Skeletal muscle tissue (tissue), 3 donors: ENCODE measurements at regions not wholly inside any gene's neighbourhood (a gene's known extent, or its start where the extent isn't known, plus 50 kb on each side); places are given as distances from the start of the nearest gene placed in this dataset.

Experiments
- H3K27ac ChIP-seq: one replicate; pipeline ENCODE4 v1.7.0; 2013; ENCODE audit warnings: mild to moderate bottlenecking, low read depth, low read length, inconsistent platforms
- H3K27me3 ChIP-seq, 3 donors: one replicate each; pipeline ENCODE4 v1.7.0; 2013; ENCODE audit warnings: low read length in 3 of 3; ENCODE audit not compliant: control insufficient read depth in 3 of 3, insufficient read depth in 3 of 3
- H3K36me3 ChIP-seq, 3 donors: one replicate each; pipeline ENCODE4 v1.7.0; 2013; ENCODE audit warnings: low read length in 3 of 3; ENCODE audit not compliant: control insufficient read depth in 3 of 3, insufficient read depth in 3 of 3
- H3K4me1 ChIP-seq, 3 donors: one replicate each; pipeline ENCODE4 v1.7.0; 2013; ENCODE audit warnings: low read length in 3 of 3, mild to moderate bottlenecking in 3 of 3; ENCODE audit not compliant: control insufficient read depth in 3 of 3, insufficient read depth in 3 of 3
- H3K4me3 ChIP-seq, 3 donors: one replicate each; pipeline ENCODE4 v1.7.0; 2013; ENCODE audit warnings: low read length in 3 of 3
- H3K9ac ChIP-seq, 3 donors: one replicate each; pipeline ENCODE4 v1.7.0; 2013; ENCODE audit warnings: low read length in 3 of 3, mild to moderate bottlenecking in 3 of 3, moderate library complexity in 2 of 3, low read depth in 1 of 3
- H3K9me3 ChIP-seq, 3 donors: one replicate each; pipeline ENCODE4 v1.7.0; 2013; ENCODE audit warnings: low read length in 3 of 3; ENCODE audit not compliant: control insufficient read depth in 3 of 3
- donor health status: Osteomylitis.

DNA sequence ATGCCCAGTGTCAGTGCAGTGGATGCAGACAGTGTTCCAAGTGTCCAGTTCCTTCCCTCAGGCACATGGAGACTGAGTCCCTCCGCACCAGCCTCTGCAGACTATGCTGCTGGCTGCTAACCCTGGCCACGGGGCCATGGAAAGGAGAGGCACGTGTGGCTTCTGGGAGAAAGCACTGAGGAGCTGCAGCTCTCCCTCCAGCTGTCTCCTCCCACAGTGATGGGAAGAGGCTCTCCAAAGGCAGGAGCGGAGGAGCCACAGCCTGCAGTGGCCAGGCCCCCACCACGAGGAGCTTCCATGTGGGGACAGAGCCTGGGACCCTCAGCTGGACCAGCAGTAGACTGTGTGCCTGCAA is 141.1 kb downstream of the NDUFA10 start:
- H3K9ac ChIP-seq: no peak overlapping the region
- peaks cover 4 to 6% (median 5%) of the 10 kb centered on the region in 3 donors for H3K4me1 ChIP-seq
- no peaks in the 10 kb centered on the region for H3K27me3 ChIP-seq
- no peak overlapping the region for H3K4me3 ChIP-seq
- no peaks in the 10 kb centered on the region for H3K36me3 ChIP-seq
- peaks cover 2 to 10% (median 9%) of the 10 kb centered on the region in 3 donors for H3K9me3 ChIP-seq
- H3K27ac ChIP-seq: no peak overlapping the region

DNA sequence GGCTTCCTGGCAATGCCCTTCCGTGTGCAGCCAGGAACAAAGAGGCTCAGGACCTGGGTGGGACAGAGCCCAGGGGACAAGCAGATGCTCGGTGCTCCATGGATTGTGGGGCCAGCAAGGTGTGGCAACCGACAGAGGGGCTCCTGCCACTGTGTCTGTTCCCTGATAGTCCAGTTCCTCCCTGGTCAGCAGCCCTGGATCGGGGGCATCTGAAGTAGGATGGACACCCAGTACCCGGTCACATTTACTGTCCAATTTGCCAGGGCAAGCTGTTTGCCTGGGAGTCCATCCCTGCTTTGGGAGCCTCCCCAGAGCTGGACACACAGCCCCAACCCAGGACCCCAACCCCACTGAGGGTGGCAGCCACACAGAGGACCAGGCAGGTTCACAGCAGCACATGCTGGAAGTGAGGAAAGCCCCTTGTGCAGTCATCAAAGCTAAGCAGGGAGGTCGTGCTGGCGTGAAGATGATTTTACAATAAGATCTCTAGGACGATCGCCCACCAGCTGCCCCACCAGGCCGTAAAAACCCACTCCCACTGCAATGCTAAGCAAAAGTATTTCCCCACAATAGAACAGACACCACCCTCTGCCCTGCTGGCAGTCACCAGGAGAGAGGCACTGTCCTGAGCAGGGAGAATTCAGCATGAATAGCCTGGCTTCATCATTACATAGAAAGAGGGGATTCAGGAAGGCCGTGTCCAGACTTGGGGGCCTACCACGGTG is 141.7 kb downstream of the NDUFA10 start:
- Histone ChIP-seq H3K27ac (no peak overlapping the region), H3K4me1 (peaks cover 4 to 6% (median 5%) of the 10 kb centered on the region in 3 donors), H3K4me3 (no peak overlapping the region), H3K36me3 (no peaks in the 10 kb centered on the region), H3K9me3 (peaks cover 2 to 10% (median 9%) of the 10 kb centered on the region in 3 donors), H3K27me3 (no peaks in the 10 kb centered on the region), H3K9ac (no peak overlapping the region)

DNA sequence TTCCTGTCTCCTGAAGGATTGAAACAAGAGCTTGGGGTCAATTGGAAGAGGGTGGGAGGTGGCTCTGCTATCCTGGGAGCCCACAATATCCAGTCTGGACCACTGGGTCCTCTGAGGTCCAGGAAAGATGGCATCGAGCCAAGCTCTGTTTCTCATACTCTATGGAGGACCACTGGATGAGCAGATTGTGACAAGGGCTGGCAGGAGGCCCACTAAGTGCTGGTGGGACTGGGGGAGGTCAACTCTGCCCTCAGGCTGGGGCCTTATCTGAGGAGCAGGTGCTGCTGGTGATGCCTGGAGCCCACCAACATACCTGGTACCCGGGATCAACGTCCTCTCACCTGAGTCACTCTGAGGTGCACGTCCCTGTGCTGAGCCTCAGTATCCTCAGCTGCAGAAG is 142.4 kb downstream of the NDUFA10 start:
- H3K9ac ChIP-seq: no peak overlapping the region
- H3K9me3 ChIP-seq: peaks cover 2 to 10% (median 9%) of the 10 kb centered on the region in 3 donors

DNA sequence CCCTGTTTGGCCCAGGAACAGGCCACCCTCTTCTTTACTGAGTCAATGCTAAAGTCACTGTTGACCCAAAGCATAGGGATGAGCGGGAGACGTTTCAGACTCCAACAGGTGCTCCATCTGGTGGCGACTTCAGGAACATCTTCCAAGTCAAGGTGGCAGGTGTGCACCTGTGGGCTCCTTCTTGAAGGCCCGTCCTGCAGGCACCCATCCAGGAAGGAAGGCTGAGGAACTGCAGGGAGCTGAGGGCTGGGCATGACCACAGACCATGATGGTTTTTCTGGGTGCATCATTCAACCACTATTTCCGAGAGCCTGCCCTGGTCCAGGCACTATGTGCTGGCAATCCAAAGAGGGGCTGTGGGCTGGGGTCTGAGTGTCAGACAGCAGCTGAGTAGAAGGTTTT is 142.8 kb downstream of the NDUFA10 start:
- H3K36me3 ChIP-seq: no peaks in the 10 kb centered on the region
- no peak overlapping the region for H3K9ac ChIP-seq
- H3K4me1 ChIP-seq: peaks cover 4 to 6% (median 5%) of the 10 kb centered on the region in 3 donors
- H3K27me3 ChIP-seq: no peaks in the 10 kb centered on the region
- H3K27ac ChIP-seq: no peak overlapping the region
- peaks cover 2 to 10% (median 9%) of the 10 kb centered on the region in 3 donors for H3K9me3 ChIP-seq
- no peak overlapping the region for H3K4me3 ChIP-seq

More for the DNA sequence above, 142.4 kb downstream of the NDUFA10 start:
- Histone ChIP-seq H3K4me1 (peaks cover 4 to 6% (median 5%) of the 10 kb centered on the region in 3 donors), H3K27ac (no peak overlapping the region), H3K36me3 (no peaks in the 10 kb centered on the region), H3K27me3 (no peaks in the 10 kb centered on the region), H3K4me3 (no peak overlapping the region)

DNA sequence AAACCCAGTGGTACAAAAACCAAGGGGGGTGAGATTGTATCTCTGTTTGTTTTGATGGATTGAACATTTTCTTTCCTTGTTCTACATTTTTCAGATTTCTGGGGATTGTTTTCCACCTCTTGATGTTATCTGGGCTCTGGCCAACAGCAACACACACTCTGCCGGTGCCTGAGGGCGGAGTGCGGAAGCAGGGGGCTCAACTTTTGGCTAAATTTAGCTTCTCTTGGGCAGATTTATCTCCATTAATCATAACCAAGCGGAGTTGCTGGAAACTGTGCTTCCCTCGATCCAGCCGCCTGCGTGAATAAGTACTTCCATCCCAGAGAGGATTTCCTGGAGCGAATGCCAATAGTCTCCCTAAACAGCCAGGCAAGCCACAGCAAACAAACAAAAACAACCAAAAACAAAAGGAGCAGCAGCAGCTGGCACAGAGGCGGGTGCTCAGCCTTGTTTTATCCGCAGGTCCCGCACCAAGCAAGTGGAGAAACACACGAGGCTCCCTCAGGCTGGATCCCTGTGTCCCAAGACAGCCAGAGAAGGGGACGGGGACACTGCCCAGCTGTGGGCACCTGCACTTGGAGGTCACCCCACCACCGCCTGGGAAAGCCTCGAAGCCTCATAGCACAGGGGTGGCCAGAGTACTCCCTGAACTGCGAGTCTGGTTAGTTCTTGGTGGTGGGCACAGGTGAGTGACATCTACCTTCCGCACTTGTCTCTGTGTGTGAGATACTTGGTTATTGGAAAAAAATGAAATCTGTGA is 143.4 kb downstream of the NDUFA10 start:
- Histone ChIP-seq H3K4me3 (no peak overlapping the region), H3K27ac (peak overlapping the region; percentile 9), H3K9ac (peak overlapping the region in 1 of 3 donors; percentile 45), H3K36me3 (no peaks in the 10 kb centered on the region), H3K9me3 (peaks cover 2 to 9% (median 9%) of the 10 kb centered on the region in 3 donors), H3K27me3 (no peaks in the 10 kb centered on the region), H3K4me1 (peaks cover 4 to 6% (median 5%) of the 10 kb centered on the region in 3 donors)

DNA sequence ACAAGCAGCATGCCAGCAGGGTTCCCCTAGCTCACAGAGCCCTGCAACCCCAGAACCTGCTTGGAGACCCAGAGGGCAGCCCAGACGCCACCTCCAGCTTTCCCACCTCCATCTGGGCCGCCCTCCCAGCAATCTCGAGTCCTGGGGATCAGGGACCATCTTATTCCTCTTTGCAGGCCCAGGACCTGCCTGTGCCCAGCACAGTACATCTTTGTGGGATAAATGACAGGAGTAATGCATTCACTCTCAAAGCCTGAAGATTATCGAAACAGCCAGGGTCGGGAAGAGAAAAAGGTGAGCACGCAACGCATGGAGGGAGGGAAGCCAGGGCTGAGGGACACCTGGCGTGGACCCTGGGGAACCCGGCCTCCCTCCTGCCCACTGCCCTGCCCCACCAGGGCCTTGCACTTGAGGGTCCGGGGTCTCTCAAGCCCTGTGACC is 144.1 kb downstream of the NDUFA10 start:
- H3K36me3 ChIP-seq: no peaks in the 10 kb centered on the region
- H3K27me3 ChIP-seq: peaks cover 0 to 4% (median 0%) of the 10 kb centered on the region in 3 donors
- H3K27ac ChIP-seq: no peak overlapping the region
- H3K4me3 ChIP-seq: no peak overlapping the region
- H3K9ac ChIP-seq: no peak overlapping the region
- peaks cover 2 to 9% (median 8%) of the 10 kb centered on the region in 3 donors for H3K9me3 ChIP-seq
- H3K4me1 ChIP-seq: peaks cover 4 to 6% (median 5%) of the 10 kb centered on the region in 3 donors

DNA sequence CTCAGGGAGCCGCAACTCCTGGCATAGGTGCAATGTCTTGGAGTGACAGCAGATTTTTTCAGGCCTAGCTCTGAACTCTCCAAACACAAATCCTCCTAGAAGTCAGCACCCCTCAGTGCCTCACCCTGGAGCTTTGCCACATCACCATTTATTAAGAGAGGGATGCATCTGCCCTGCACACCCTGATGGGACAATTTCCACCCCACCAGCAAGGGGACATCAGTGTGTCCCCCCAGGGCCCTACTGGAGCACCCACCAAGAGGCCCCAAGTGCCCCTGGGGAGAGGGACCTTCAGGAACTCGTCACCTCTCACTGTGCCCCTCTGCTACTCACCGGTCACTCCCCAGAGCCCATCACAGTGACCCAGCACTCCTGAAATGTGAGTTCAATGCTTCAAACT is 144.7 kb downstream of the NDUFA10 start:
- H3K36me3 ChIP-seq: no peaks in the 10 kb centered on the region
- H3K4me1 ChIP-seq: peaks cover 4 to 6% (median 5%) of the 10 kb centered on the region in 3 donors
- H3K4me3 ChIP-seq: no peak overlapping the region
- H3K9ac ChIP-seq: no peak overlapping the region
- peaks cover 2 to 9% (median 8%) of the 10 kb centered on the region in 3 donors for H3K9me3 ChIP-seq
- peaks cover 0 to 4% (median 0%) of the 10 kb centered on the region in 3 donors for H3K27me3 ChIP-seq
- H3K27ac ChIP-seq: no peak overlapping the region

DNA sequence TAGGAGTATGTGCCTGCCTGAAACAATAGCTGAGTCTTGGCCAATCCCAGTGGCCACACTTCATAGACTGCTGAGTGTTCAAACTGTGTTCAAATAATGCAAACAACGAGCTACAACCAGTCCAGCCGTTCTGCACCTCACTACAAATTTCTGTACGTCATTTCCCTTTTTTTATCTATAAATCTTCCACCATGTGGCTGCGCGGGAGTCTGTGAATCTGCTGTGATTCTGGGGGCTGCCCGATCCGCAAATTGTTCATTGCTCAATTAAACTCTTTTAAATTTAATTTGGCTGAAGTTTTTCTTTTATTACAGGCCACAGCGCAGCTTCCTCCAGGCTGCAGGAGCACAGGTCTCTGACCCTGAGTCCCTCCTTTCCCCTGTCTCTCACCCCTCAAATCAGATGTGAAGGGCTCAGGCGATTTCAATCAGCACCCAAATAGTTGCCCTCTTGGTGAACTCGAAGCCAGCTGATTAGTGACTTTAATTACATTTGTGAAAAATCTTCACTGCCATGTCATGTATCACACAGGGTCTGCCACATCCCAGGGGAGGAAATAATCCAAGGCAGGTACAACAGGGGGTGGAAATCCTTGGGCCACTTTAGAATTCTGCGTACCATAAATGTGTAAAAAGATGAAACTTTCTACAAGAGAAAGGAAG is 145.6 kb downstream of the NDUFA10 start:
- no peak overlapping the region for H3K4me3 ChIP-seq

DNA sequence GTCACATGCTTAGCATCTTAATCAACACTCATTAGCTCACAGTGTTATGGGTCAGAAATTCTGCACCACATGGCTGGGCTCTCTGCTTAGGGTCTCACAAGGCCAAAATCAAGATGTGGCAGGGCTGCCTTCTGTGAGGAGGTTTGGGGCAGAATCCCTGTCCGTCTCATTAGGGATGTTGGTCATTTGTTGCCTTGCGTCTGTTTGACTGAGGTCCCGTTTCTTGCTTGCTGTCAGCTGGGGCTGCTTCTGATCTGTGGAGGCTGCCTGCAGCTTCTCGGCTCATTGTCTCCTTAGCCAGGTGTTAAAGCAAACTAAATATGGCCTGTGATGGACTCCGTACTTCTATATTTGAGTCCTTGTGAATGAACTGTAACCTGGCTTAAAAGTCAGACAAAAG is 146.5 kb downstream of the NDUFA10 start:
- H3K9ac ChIP-seq: no peak overlapping the region
- no peak overlapping the region for H3K4me3 ChIP-seq
- H3K4me1 ChIP-seq: peaks cover 4 to 6% (median 5%) of the 10 kb centered on the region in 3 donors
- no peaks in the 10 kb centered on the region for H3K36me3 ChIP-seq
- H3K27me3 ChIP-seq: peaks cover 5 to 19% (median 13%) of the 10 kb centered on the region in 3 donors
- peaks cover 0 to under 1% (median 0%) of the 10 kb centered on the region in 3 donors for H3K9me3 ChIP-seq
- H3K27ac ChIP-seq: no peak overlapping the region

More for the DNA sequence above, 145.6 kb downstream of the NDUFA10 start:
- Histone ChIP-seq H3K27ac (no peak overlapping the region), H3K4me1 (peaks cover 4 to 6% (median 5%) of the 10 kb centered on the region in 3 donors), H3K9me3 (peaks cover 0 to 8% (median 4%) of the 10 kb centered on the region in 3 donors), H3K27me3 (peaks cover 3 to 12% (median 5%) of the 10 kb centered on the region in 3 donors), H3K9ac (no peak overlapping the region), H3K36me3 (no peaks in the 10 kb centered on the region)
